MM.1S (cell line): ENCODE measurements at regions not wholly inside any gene's neighbourhood (a gene's known extent, or its start where the extent isn't known, plus 50 kb on each side); places are given as distances from the start of the nearest gene placed in this dataset.

ENCODE experiments used
- DNase-seq: peaks from one replicate; pipeline ENCODE4 v3.0.0-alpha.2; 2015
- H2AFZ ChIP-seq: fragments of 300-600 bp; sonication (generic); 2 replicates; pipeline ENCODE4 v1.6.0; 2016; ENCODE audit warnings: antibody characterized with exemption, low read length
- H3F3A ChIP-seq: fragments of 300-600 bp; sonication (generic); 2 replicates; pipeline ENCODE4 v1.6.1; 2016; ENCODE audit warnings: mild to moderate bottlenecking, antibody characterized with exemption, low read length, moderate library complexity, mixed read lengths; ENCODE audit not compliant: insufficient read depth
- H3K27ac ChIP-seq: fragments of 300-600 bp; sonication (generic); 2 replicates; pipeline ENCODE4 v1.5.1; 2016; ENCODE audit warnings: mild to moderate bottlenecking, low read length
- H3K27me3 ChIP-seq: fragments of 300-600 bp; sonication (generic); replicated peaks from 2 replicates; pipeline ENCODE4 v1.6.0; 2016; ENCODE audit warnings: low read length; ENCODE audit not compliant: insufficient read depth
- H3K36me3 ChIP-seq: fragments of 300-600 bp; sonication (generic); replicated peaks from 2 replicates; pipeline ENCODE4 v1.6.1; 2016; ENCODE audit warnings: mild to moderate bottlenecking, low read length, mixed read lengths; ENCODE audit not compliant: insufficient read depth
- H3K4me1 ChIP-seq: fragments of 300-600 bp; sonication (generic); 2 replicates; pipeline ENCODE4 v1.6.1; 2016; ENCODE audit warnings: low read length, mixed read lengths
- H3K4me2 ChIP-seq: fragments of 300-600 bp; sonication (generic); 2 replicates; pipeline ENCODE4 v1.6.0; 2016; ENCODE audit warnings: low read depth, low read length
- H3K4me3 ChIP-seq: fragments of 300-600 bp; sonication (generic); 2 replicates; pipeline ENCODE4 v1.5.1; 2016; ENCODE audit warnings: low read length, mixed read lengths
- H3K79me2 ChIP-seq: fragments of 300-600 bp; sonication (generic); 2 replicates; pipeline ENCODE4 v1.6.1; 2016; ENCODE audit warnings: mixed run types, low read length, mixed read lengths
- H3K9ac ChIP-seq: fragments of 300-600 bp; sonication (generic); 2 replicates; pipeline ENCODE4 v1.6.1; 2016; ENCODE audit warnings: low read length, mixed read lengths
- H3K9me2 ChIP-seq: fragments of 300-600 bp; sonication (generic); replicated peaks from 2 replicates; pipeline ENCODE4 v1.6.1; 2016; ENCODE audit warnings: mild to moderate bottlenecking, low read length, mixed read lengths; ENCODE audit not compliant: insufficient read depth
- H3K9me3 ChIP-seq: fragments of 300-600 bp; sonication (generic); replicated peaks from 2 replicates; pipeline ENCODE4 v1.6.1; 2016; ENCODE audit warnings: mild to moderate bottlenecking, low read length, mixed read lengths; ENCODE audit not compliant: insufficient read depth
- H4K20me1 ChIP-seq: fragments of 300-600 bp; sonication (generic); 2 replicates; pipeline ENCODE4 v1.6.1; 2016; ENCODE audit warnings: mild to moderate bottlenecking, low read length, moderate library complexity, mixed read lengths; ENCODE audit not compliant: insufficient read depth
- EZH2 ChIP-seq: fragments of 300-600 bp; sonication (generic); optimal IDR thresholded peaks from 2 replicates; pipeline ENCODE3; 2017; ENCODE audit warnings: low read depth, mild to moderate bottlenecking, antibody characterized with exemption, low read length, mixed read lengths
- EZH2phosphoT487 ChIP-seq: fragments of 300-600 bp; sonication (generic); IDR thresholded peaks from 2 replicates; pipeline ENCODE4 v1.6.1; 2018; ENCODE audit warnings: antibody characterized with exemption, low read length
- TF ChIP-seq, protein P1 (sequence below): fragments of 300-600 bp; sonication (generic); IDR thresholded peaks from 2 replicates; pipeline ENCODE4 v1.5.1; 2016; ENCODE audit warnings: antibody characterized with exemption, low read length, mixed read lengths

DNA sequence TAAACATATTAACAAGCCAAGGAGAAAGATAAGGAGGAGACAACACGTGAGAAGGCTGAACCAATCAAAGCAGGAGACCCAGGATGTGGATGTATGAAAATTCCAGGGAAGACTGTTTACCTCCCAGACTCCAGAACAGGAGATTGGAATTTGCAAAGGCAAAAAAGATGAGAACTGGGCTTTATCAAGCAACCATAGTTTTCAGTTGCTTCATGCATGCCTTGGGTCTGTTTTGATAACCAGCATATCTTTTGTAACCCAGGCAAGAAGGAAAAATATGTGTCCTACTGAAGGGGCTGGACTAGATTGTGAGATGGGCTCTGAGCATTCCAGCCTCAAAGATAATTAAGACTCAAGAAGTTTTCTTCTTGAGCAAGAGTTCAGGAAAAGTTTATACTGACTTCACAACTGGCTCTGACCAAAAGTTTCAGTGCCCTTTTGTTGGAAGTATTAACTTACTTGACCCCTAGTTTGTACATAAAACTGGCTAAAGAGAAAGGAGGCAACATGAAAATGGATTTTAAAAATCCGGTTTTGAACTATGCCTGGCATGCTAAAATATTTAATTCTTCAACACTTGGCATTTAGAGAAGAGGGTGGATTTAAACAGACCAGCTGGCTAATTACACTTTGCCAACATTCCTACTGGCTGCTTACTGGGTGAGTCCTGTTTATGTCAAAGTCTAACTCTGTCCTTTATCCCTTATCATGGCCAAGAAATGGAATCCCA lies 79.3 kb upstream of the CD28 start:
- no peaks in the 10 kb centered on the region for H3F3A ChIP-seq

DNA sequence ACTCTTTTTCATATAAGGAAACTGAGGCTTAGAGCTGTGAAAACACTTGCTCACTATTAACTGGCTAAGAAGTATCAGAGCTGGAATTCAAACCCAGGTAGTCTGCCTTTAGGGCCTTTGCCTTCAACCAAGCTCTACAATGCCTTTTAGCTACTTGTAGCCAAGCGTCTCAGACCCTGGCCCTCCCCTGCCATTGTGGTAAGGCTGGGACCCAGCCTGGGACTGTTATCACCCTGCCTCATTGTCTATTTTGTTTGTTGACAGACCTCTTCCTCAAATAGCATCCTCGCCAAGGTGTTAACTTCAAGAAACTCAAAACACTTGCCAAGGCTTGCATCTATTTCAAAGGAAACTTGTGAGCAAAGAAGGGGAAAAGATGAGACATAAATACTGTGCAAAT lies 76.7 kb upstream of the CD28 start:
- no peaks in the 10 kb centered on the region for H3F3A ChIP-seq
- H3K9ac ChIP-seq, result no peak overlapping the region
- H4K20me1 ChIP-seq, result no peaks in the 10 kb centered on the region
- no peak for DNase-seq
- no peaks in the 10 kb centered on the region for H3K27me3 ChIP-seq
- no peaks in the 10 kb centered on the region for H3K36me3 ChIP-seq
- H3K9me3 ChIP-seq, result no peaks in the 10 kb centered on the region
- TF ChIP-seq EZH2 (no peak), EZH2phosphoT487 (no peak)
- TF ChIP-seq, protein P1, sequence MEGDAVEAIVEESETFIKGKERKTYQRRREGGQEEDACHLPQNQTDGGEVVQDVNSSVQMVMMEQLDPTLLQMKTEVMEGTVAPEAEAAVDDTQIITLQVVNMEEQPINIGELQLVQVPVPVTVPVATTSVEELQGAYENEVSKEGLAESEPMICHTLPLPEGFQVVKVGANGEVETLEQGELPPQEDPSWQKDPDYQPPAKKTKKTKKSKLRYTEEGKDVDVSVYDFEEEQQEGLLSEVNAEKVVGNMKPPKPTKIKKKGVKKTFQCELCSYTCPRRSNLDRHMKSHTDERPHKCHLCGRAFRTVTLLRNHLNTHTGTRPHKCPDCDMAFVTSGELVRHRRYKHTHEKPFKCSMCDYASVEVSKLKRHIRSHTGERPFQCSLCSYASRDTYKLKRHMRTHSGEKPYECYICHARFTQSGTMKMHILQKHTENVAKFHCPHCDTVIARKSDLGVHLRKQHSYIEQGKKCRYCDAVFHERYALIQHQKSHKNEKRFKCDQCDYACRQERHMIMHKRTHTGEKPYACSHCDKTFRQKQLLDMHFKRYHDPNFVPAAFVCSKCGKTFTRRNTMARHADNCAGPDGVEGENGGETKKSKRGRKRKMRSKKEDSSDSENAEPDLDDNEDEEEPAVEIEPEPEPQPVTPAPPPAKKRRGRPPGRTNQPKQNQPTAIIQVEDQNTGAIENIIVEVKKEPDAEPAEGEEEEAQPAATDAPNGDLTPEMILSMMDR, result no peak
- H3K4me1 ChIP-seq, result no peaks in the 10 kb centered on the region
- no peaks in the 10 kb centered on the region for H3K9me2 ChIP-seq
- no peaks in the 10 kb centered on the region for H3K79me2 ChIP-seq
- no peak overlapping the region for H3K27ac ChIP-seq
- H2AFZ ChIP-seq, result no peak overlapping the region
- no peak overlapping the region for H3K4me2 ChIP-seq
- no peak overlapping the region for H3K4me3 ChIP-seq

More for the DNA sequence above, 79.3 kb upstream of the CD28 start:
- no peaks in the 10 kb centered on the region for H3K27me3 ChIP-seq
- no peak overlapping the region for H2AFZ ChIP-seq
- H3K9me2 ChIP-seq, result no peaks in the 10 kb centered on the region
- H4K20me1 ChIP-seq, result no peaks in the 10 kb centered on the region
- no peaks in the 10 kb centered on the region for H3K36me3 ChIP-seq
- no peak overlapping the region for H3K27ac ChIP-seq
- no peak overlapping the region for H3K4me2 ChIP-seq
- no peak overlapping the region for H3K9ac ChIP-seq
- H3K79me2 ChIP-seq, result no peaks in the 10 kb centered on the region
- no peak overlapping the region for H3K4me3 ChIP-seq
- DNase-seq, result no peak
- TF ChIP-seq EZH2phosphoT487 (no peak), EZH2 (no peak)
- TF ChIP-seq, protein P1, result no peak
- no peaks in the 10 kb centered on the region for H3K9me3 ChIP-seq
- no peaks in the 10 kb centered on the region for H3K4me1 ChIP-seq

- H3K79me2 ChIP-seq, result no peaks in the 10 kb centered on the region
- H3K4me3 ChIP-seq, result no peak overlapping the region
- DNase-seq, result no peak
- no peaks in the 10 kb centered on the region for H4K20me1 ChIP-seq
- no peak overlapping the region for H2AFZ ChIP-seq
- TF ChIP-seq EZH2phosphoT487 (no peak), EZH2 (no peak)
- TF ChIP-seq, protein P1, result no peak
- H3K27ac ChIP-seq, result no peak overlapping the region
- no peaks in the 10 kb centered on the region for H3K36me3 ChIP-seq
- no peak overlapping the region for H3K9ac ChIP-seq
- H3F3A ChIP-seq, result no peaks in the 10 kb centered on the region
- no peak overlapping the region for H3K4me2 ChIP-seq
- H3K4me1 ChIP-seq, result no peaks in the 10 kb centered on the region
- H3K27me3 ChIP-seq, result no peaks in the 10 kb centered on the region
- no peaks in the 10 kb centered on the region for H3K9me2 ChIP-seq
- no peaks in the 10 kb centered on the region for H3K9me3 ChIP-seq
Measured at GRCh38 chr2:203631068-203631757, 75.2 kb upstream of the CD28 start.
